Activated CD4-positive, alpha-beta memory T cell treated with anti-CD3 and anti-CD28 coated beads, Interleukin-2, amount 10 ng/mL, durations not matched to agents 7 days and 5 days (primary cell): ENCODE measurements at regions not wholly inside any gene's neighbourhood (a gene's known extent, or its start where the extent isn't known, plus 50 kb on each side); places are given as distances from the start of the nearest gene placed in this dataset.

Experiments used
- CTCF ChIA-PET: fragments of 350-600 bp; sonication (Branson Sonifier 250); formaldehyde crosslinking; loops from one replicate; lab custom pipeline; 2021; ENCODE audit warnings: antibody characterized with exemption, inconsistent platforms; lab: Charles Lee
- POLR2A ChIA-PET: fragments of 350-600 bp; sonication (Branson Sonifier 250); formaldehyde crosslinking; loops from one replicate; lab custom pipeline; 2021; ENCODE audit warnings: antibody characterized with exemption; lab: Charles Lee
- DNase-seq: peaks from one replicate; pipeline ENCODE4 v3.0.0-alpha.2; 2020
- H3K27ac Mint-ChIP-seq: one replicate; pipeline ENCODE4 v1.8.0; 2021; ENCODE audit warnings: mild to moderate bottlenecking, mixed read lengths
- H3K27me3 Mint-ChIP-seq: one replicate; pipeline ENCODE4 v1.8.0; 2021; ENCODE audit warnings: mixed read lengths
- H3K36me3 Mint-ChIP-seq: one replicate; pipeline ENCODE4 v1.8.0; 2021; ENCODE audit warnings: low read depth, mixed read lengths
- H3K4me1 Mint-ChIP-seq: one replicate; pipeline ENCODE4 v1.8.0; 2021; ENCODE audit warnings: mixed read lengths
- H3K4me3 Mint-ChIP-seq: one replicate; pipeline ENCODE4 v1.8.0; 2021; ENCODE audit warnings: mild to moderate bottlenecking, mixed read lengths
- H3K9me3 Mint-ChIP-seq: one replicate; pipeline ENCODE4 v1.8.0; 2021; ENCODE audit warnings: mixed read lengths

DNA sequence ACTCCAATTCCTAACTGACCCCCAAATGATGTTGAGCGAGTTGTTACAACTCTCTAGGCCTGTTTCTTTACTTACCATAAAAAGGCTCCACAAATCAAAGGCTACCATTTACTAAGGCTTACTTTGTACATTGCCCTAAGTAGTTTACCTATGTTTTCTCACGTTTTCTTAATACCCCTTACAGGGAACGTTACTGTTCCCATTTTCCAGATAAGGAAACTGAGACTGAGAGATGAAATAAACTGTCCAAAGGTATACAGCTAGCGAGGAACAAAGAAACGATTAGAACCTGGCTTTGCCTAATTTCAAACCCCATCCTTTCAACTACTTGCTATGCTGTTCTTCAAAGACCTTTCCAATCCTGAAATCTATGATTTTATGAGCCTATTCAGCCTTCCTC is 74.8 kb upstream of the SPTBN1 start:
- Mint-ChIP-seq H3K27me3 (peaks cover 8% of the 10 kb centered on the region), H3K4me3 (no peak overlapping the region)

DNA sequence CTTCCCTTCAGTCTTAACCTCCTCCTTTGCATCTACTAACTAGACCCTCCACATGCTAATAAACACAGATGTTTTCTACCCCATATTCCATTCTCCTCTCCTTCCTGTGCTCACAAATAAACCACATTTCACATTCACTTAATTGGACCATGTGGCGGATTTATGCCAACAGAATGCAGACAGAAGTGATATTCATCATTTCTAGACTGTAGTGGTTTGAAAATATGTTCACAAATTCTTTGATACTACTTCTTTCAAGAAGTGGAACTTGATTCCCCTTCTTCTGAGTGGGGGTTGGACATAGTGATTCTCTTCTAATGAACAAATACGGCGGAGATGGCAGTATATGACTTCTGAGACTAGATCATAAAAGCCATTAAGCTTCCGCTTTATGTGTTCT is 73.5 kb upstream of the SPTBN1 start:
- no peak for DNase-seq
- H3K4me3 Mint-ChIP-seq, result no peak overlapping the region
- ChIA-PET CTCF (no interaction called here), POLR2A (no interaction called here)
- peaks cover 7% of the 10 kb centered on the region for H3K27me3 Mint-ChIP-seq
- no peaks in the 10 kb centered on the region for H3K36me3 Mint-ChIP-seq
- H3K27ac Mint-ChIP-seq, result no peak overlapping the region
- no peaks in the 10 kb centered on the region for H3K4me1 Mint-ChIP-seq
- H3K9me3 Mint-ChIP-seq, result no peaks in the 10 kb centered on the region

More for the DNA sequence above, 74.8 kb upstream of the SPTBN1 start:
- no peaks in the 10 kb centered on the region for H3K9me3 Mint-ChIP-seq
- POLR2A ChIA-PET, result no interaction called here
- CTCF ChIA-PET, result no interaction called here
- no peak overlapping the region for H3K27ac Mint-ChIP-seq
- H3K4me1 Mint-ChIP-seq, result no peaks in the 10 kb centered on the region
- no peak for DNase-seq
- H3K36me3 Mint-ChIP-seq, result no peaks in the 10 kb centered on the region

DNA sequence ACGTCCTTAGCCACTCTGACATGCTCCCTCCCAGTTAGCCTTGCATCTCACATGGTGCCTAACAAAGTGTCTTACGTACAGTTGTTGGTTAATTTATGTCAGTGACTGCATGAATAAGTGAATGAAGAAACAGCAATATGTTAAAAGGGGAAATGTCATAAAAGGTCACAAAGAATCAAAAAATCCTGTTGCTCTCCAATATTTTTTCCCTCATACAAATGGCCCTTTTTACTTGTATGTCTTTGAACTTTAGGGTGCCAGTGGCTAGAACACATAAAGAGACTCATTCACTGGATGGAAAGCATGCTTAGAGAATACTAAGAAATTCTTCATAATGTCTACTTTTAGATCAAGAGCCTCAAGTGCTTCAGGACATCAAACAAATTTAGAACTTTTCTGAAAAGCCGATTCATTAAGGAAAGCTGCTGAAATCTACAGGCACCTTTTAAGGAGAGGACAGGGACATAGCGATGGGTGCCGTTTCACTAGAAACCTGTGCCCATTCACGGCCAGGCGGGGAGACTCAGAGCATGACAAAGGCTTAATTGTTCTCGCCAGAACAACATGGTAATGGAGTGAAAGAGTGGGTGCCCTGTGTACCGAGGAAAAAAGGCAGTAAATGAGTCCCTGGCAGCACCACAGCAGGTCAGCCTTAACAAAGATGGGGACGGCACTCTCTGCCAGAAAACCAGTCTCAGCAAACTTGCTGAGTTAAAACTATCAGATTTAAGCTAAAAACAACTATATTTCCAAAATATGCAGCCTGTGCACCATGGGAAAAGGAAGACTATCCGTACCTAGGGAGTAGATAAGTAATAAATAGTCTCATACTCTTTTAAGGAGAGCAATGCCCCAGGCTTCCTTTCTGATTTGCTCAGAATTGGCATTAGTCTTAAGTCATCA is 71.6 kb upstream of the SPTBN1 start:
- CTCF ChIA-PET, result no interaction called here
- POLR2A ChIA-PET, result no interaction called here
- no peaks in the 10 kb centered on the region for H3K9me3 Mint-ChIP-seq
- H3K36me3 Mint-ChIP-seq, result no peaks in the 10 kb centered on the region
- H3K4me3 Mint-ChIP-seq, result no peak overlapping the region
- no peak overlapping the region for H3K27ac Mint-ChIP-seq
- no peaks in the 10 kb centered on the region for H3K4me1 Mint-ChIP-seq
- peaks cover 7% of the 10 kb centered on the region for H3K27me3 Mint-ChIP-seq
- no peak for DNase-seq

DNA sequence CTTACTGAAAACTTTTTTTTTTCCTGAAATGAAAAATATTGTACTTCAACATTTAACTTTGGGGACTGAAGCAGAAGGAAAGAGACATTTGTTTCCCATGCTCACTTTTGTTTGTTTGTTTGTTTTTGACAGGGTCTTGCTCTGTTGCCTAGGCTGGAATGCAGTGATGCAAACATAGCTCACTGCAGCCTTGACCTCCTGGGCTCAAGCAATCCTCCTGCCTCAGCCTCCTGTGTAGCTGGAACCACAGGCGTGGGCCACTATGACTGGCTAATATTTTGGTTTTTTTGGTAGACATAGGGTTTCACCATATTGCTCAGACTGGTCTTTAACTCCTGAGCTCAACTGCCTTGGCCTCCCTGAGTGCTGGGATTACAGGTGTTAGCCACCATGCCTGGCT is 70.9 kb upstream of the SPTBN1 start:
- H3K9me3 Mint-ChIP-seq, result no peaks in the 10 kb centered on the region
- POLR2A ChIA-PET, result no interaction called here
- no peaks in the 10 kb centered on the region for H3K36me3 Mint-ChIP-seq

DNA sequence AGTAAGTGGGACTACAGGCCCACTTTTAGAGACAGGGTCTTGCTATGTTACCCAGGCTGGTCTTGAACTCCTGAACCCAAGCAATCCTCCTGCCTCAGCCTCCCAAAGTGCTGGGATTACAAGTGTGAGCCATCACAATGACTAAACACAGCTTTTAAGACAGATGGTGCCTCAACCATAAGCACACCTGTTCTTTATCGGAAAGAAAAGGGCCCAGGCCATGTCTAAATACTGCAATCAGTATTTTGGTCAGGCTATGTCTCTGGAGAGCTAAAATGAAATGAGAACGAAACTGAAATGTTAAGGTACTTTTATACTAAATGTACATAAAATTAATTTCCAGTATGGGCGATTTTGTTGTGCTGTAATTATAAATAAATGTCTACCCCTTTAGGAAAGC is 69.5 kb upstream of the SPTBN1 start:
- Mint-ChIP-seq H3K27me3 (peaks cover 4% of the 10 kb centered on the region), H3K4me1 (no peaks in the 10 kb centered on the region), H3K9me3 (no peaks in the 10 kb centered on the region), H3K4me3 (no peak overlapping the region), H3K36me3 (no peaks in the 10 kb centered on the region), H3K27ac (no peak overlapping the region)
- DNase-seq, result no peak
- CTCF ChIA-PET, result no interaction called here
- POLR2A ChIA-PET, result no interaction called here

More for the DNA sequence above, 70.9 kb upstream of the SPTBN1 start:
- H3K27me3 Mint-ChIP-seq, result peaks cover 7% of the 10 kb centered on the region
- no peak for DNase-seq
- no peak overlapping the region for H3K27ac Mint-ChIP-seq
- H3K4me3 Mint-ChIP-seq, result no peak overlapping the region
- no peaks in the 10 kb centered on the region for H3K4me1 Mint-ChIP-seq
- CTCF ChIA-PET, result no interaction called here

DNA sequence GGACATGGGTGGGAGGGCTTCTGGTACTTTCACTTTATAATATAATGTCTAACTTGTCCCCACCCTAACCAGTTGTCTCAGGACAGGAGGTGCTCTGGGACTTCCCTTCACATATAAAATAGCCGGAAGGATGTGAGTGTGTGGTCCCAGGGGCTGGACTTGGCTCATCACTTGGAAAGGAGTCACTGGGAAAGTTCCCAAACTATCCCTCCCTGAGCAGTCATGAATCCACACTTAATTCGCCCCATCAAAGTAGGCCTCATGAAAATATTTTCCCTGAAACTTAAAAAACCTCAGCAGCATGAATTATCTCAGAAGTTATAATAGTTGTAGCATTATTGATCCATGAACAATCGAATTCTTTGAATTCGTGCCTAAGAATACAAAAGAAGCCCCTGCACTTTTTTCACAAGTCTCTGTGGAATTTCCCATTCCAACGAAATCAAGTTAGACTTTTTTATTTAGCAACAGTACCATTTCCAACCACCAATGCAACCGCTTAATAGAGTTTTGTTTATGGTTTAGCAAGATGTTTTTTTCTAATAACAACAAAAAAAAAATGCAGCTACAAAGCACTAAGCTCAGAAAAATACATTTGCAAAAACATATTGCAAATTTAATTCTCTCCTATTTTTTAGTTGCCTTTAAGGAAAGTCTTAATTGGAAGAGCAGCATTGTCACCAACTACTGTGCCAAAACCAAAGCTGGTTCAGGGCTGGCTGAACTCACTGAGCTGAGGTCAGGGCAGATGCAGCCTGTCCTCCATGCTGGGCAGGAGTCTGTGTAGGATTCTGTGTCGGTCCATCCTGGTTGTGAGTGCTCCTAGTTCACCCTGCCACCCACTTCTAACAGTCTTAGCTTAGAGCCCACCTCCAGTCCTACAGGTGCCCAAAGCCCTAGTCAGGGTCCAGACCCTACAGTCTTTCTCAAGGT is 68.8 kb upstream of the SPTBN1 start:
- ChIA-PET CTCF (no interaction called here), POLR2A (interaction anchor here (0.8 kb wide), 1 partner anchor 267 kb away, joined by 3 read pairs; no protein-coding TSS in a partner anchor)
- Mint-ChIP-seq H3K9me3 (no peaks in the 10 kb centered on the region), H3K27ac (no peak overlapping the region), H3K4me3 (no peak overlapping the region), H3K27me3 (peaks cover 3% of the 10 kb centered on the region), H3K36me3 (no peaks in the 10 kb centered on the region), H3K4me1 (no peaks in the 10 kb centered on the region)
- no peak for DNase-seq

DNA sequence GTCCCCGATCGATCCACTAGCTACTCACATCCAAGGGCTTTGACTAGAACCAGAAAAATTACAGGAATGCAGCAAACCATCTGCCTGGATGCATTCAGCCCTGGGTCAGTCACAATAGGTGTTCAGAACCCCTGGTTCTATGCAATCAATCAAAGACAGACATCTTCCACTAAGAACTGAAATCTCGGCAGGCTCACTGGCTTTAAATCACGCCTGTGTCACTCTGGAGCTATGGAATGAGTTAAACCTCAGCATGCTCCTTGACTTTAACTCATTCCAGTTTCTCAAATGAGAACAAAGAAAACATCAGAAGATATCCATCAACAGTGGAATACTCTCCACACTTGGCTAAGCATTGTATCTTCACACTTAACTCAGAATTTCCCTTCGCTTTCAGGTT is 68.1 kb upstream of the SPTBN1 start:
- no peak for DNase-seq
- H3K27ac Mint-ChIP-seq, result no peak overlapping the region
- H3K27me3 Mint-ChIP-seq, result no peaks in the 10 kb centered on the region
- H3K4me1 Mint-ChIP-seq, result no peaks in the 10 kb centered on the region
- ChIA-PET CTCF (no interaction called here), POLR2A (interaction anchor here (0.8 kb wide), 1 partner anchor 268 kb away, joined by 3 read pairs; no protein-coding TSS in a partner anchor)
- no peak overlapping the region for H3K4me3 Mint-ChIP-seq
- H3K9me3 Mint-ChIP-seq, result no peaks in the 10 kb centered on the region
- H3K36me3 Mint-ChIP-seq, result no peaks in the 10 kb centered on the region

DNA sequence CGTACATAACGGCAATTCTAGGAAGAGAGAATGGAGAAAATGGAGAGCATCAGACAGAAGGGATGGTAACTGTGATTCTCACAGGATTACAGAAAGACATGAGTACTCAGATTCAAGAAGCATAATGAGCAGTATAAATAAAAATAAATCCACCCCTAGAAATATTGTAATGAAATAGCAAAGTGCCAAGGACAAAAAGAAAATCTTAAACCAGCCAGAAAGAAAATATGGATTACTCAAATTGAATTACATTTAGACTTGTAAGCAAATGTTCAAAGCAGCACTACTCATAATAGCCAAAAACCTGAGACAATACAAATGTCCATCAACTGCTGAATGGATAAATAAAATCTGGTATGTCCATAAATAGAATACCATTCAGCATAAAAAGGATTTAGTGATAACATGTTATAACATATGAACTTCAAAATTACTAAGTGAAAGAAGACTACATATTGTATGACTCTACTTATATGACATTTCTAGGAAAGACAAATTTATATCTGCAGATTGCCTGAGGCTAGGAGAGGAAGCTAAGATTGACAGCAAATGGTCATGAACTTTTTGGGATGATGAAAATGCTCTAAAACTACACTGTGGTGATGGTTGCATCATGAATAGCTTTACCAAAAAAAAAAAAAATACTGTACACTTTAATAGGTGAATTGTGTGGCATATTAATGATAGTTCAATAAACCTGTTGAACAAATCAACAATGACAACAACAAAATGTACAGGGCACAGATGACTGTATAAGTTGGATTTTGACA is 63.4 kb upstream of the SPTBN1 start:
- ChIA-PET CTCF (interaction anchor here (0.7 kb wide), 1 partner anchor 259 kb away, joined by 4 read pairs; no protein-coding TSS in a partner anchor), POLR2A (no interaction called here)
- Mint-ChIP-seq H3K36me3 (no peaks in the 10 kb centered on the region), H3K27ac (no peak overlapping the region), H3K9me3 (no peaks in the 10 kb centered on the region), H3K4me3 (no peak overlapping the region), H3K4me1 (peaks cover 10% of the 10 kb centered on the region), H3K27me3 (no peaks in the 10 kb centered on the region)
- no peak for DNase-seq

DNA sequence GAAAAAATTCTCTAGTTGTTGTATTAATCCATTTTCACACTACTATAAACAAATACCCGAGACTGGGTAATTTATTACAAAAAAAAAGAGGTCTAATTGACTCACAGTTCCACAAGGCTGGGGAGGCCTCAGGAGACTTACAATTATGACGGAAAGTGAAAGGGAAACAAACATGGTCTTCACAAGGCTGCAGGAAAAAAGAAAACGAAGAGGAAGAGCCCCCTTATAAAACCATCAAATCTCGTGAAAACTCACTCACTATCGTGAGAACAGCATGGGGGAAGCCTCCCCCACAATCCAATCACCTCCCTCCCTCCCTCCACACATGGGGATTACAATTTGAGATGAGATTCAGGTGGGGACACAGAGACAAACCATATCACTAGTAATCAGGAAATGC is 61.7 kb upstream of the SPTBN1 start:
- CTCF ChIA-PET, result no interaction called here
- peaks cover 10% of the 10 kb centered on the region for H3K4me1 Mint-ChIP-seq
- no peak for DNase-seq
- no peaks in the 10 kb centered on the region for H3K27me3 Mint-ChIP-seq
- peak overlapping the region; percentile 49 for H3K27ac Mint-ChIP-seq
- peak overlapping the region; percentile 26 for H3K4me3 Mint-ChIP-seq
- H3K36me3 Mint-ChIP-seq, result no peaks in the 10 kb centered on the region
- POLR2A ChIA-PET, result no interaction called here
- no peaks in the 10 kb centered on the region for H3K9me3 Mint-ChIP-seq

DNA sequence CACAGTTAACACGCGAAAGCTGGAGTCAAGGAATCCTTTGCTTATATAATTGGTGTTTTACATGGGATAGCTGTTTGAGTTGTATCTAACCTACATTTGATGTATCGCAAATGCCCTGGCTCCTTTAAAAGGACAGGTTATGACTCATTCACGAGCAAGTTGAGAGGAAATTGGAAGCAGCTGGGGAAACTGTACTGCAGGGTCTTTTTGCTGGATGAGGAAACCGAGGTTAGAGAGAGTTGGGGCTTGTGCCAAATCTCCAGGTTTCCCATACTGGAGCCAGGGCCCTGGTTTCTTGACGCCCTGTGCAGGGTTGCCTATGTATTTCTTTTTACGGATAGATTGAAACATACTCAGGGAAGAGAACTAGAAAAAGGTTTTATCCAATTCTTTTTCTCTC is 60.0 kb upstream of the SPTBN1 start:
- CTCF ChIA-PET, result no interaction called here
- Mint-ChIP-seq H3K9me3 (no peaks in the 10 kb centered on the region), H3K36me3 (no peaks in the 10 kb centered on the region), H3K4me1 (peaks cover 10% of the 10 kb centered on the region), H3K27me3 (no peaks in the 10 kb centered on the region), H3K27ac (no peak overlapping the region), H3K4me3 (no peak overlapping the region)
- POLR2A ChIA-PET, result no interaction called here
- DNase-seq, result no peak

DNA sequence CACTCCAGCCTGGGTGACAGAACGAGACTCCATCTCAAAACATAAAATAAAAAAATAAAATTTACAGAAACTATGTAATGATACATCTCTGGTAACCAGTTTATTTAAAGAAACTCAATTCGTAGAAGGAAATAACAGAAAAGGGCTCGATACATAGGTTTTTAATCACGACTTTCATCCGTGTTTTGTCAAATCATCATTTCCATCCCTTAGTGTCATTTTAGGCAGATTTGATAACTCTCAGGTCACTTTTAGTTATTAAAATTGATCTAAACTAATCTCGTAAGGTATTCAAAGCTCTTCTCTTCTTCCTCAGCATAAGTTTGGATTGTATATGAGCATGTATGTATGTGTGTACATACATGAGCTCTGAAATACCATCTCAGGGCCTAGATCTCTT is 59.3 kb upstream of the SPTBN1 start:
- ChIA-PET POLR2A (no interaction called here), CTCF (no interaction called here)
- H3K27me3 Mint-ChIP-seq, result no peaks in the 10 kb centered on the region
- no peaks in the 10 kb centered on the region for H3K9me3 Mint-ChIP-seq
- H3K27ac Mint-ChIP-seq, result no peak overlapping the region
- peaks cover 10% of the 10 kb centered on the region for H3K4me1 Mint-ChIP-seq
- H3K36me3 Mint-ChIP-seq, result no peaks in the 10 kb centered on the region
- H3K4me3 Mint-ChIP-seq, result no peak overlapping the region
- DNase-seq, result no peak

DNA sequence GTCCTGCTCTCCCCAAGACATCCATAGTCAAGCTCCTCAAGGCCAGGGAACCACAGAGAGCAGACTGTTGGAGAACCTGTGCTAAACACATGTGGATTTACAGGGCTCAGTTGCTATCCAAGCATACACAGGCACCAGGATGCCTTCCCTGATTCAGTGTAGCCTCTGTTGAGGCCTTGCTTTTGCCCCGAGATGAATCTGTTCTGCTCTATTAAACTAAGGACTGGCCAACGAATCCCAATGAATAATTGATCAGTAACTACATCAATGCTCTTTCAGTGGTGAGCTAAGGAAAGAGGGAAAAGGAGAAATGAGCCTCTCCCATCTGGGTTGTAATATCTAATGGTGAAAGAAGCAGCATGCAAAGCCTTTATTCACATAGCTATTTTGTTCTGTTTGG is 58.7 kb upstream of the SPTBN1 start:
- Mint-ChIP-seq H3K36me3 (no peaks in the 10 kb centered on the region), H3K27me3 (no peaks in the 10 kb centered on the region), H3K9me3 (no peaks in the 10 kb centered on the region), H3K27ac (no peak overlapping the region), H3K4me1 (peaks cover 10% of the 10 kb centered on the region), H3K4me3 (no peak overlapping the region)
- POLR2A ChIA-PET, result no interaction called here
- no peak for DNase-seq
- CTCF ChIA-PET, result no interaction called here
